ENCODE measurements at regions not wholly inside any gene's neighbourhood (a gene's known extent, or its start where the extent isn't known, plus 50 kb on each side); places are given as distances from the start of the nearest gene placed in this dataset.
"Not testable (repeated sequence)": the region's sequence is repeated elsewhere in the genome, so short reads cannot be mapped to it uniquely, and the experiment has no call there.

DNA sequence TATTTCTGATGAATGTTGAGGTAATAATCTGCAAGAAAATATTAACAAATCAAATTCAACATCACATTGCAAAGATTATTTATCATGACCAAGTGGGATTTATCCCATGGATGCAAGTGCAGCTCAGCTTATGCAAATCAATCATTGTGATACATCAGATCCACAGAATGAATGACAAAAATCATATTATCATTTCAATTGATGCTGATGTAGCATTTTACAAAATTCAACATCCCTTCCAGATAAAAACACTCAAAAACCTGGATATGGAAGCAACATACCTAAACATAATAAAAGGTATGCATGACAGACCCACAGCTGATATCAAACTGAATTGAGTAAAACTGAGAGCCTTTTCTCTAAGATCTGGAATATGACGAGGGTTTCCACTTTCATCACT is 1915.4 kb downstream of the ARAP2 start:
- ATAC-seq (replicated peaks; ENCODE audit: extremely low read depth, poor library complexity, severe bottlenecking): no peak

GRCh38 chr4:34335156-34335555 is 1909.2 kb downstream of the ARAP2 start:
- not testable (repeated sequence) for H3K27ac Mint-ChIP-seq (ENCODE audit: low read depth); H3K4me3 Mint-ChIP-seq; H3K4me1 Mint-ChIP-seq; H3K27me3 Mint-ChIP-seq; H3K36me3 Mint-ChIP-seq (ENCODE audit: insufficient read depth); ATAC-seq (replicated peaks; ENCODE audit: extremely low read depth, poor library complexity, severe bottlenecking); H3K9me3 Mint-ChIP-seq; DNase-seq (ENCODE audit: low spot score in 2 of 2)

More for the DNA sequence above, 1915.4 kb downstream of the ARAP2 start:
- H3K27me3 Mint-ChIP-seq: no peaks in the 10 kb centered on the region
- no peaks in the 10 kb centered on the region for H3K4me1 Mint-ChIP-seq
- peaks cover 29% of the 10 kb centered on the region for H3K9me3 Mint-ChIP-seq
- H3K4me3 Mint-ChIP-seq: no peak overlapping the region
- H3K27ac Mint-ChIP-seq (ENCODE audit: low read depth): no peak overlapping the region
- no peaks in the 10 kb centered on the region for H3K36me3 Mint-ChIP-seq (ENCODE audit: insufficient read depth)
- DNase-seq (ENCODE audit: low spot score in 2 of 2): no peak

GRCh38 chr4:34335556-34335955 is 1908.8 kb downstream of the ARAP2 start:
- H3K4me1 Mint-ChIP-seq; H3K27me3 Mint-ChIP-seq; H3K27ac Mint-ChIP-seq (ENCODE audit: low read depth); H3K36me3 Mint-ChIP-seq (ENCODE audit: insufficient read depth); H3K4me3 Mint-ChIP-seq; DNase-seq (ENCODE audit: low spot score in 2 of 2); ATAC-seq (replicated peaks; ENCODE audit: extremely low read depth, poor library complexity, severe bottlenecking); H3K9me3 Mint-ChIP-seq: not testable (repeated sequence)

GRCh38 chr4:34362654-34363053 is 1881.7 kb downstream of the ARAP2 start:
- Mint-ChIP-seq H3K36me3 (ENCODE audit: insufficient read depth) (no peaks in the 10 kb centered on the region), H3K27me3 (no peaks in the 10 kb centered on the region), H3K27ac (ENCODE audit: low read depth) (no peak overlapping the region), H3K4me1 (no peaks in the 10 kb centered on the region), H3K4me3 (no peak overlapping the region), H3K9me3 (peaks cover 26% of the 10 kb centered on the region)
- DNase-seq (ENCODE audit: low spot score in 2 of 2): no peak
- no peak for ATAC-seq (replicated peaks; ENCODE audit: extremely low read depth, poor library complexity, severe bottlenecking)

GRCh38 chr4:34363842-34364241 is 1880.5 kb downstream of the ARAP2 start:
- no peaks in the 10 kb centered on the region for H3K36me3 Mint-ChIP-seq (ENCODE audit: insufficient read depth)
- ATAC-seq (replicated peaks; ENCODE audit: extremely low read depth, poor library complexity, severe bottlenecking) (no peak), DNase-seq (ENCODE audit: low spot score in 2 of 2) (no peak)
- H3K4me1 Mint-ChIP-seq: no peaks in the 10 kb centered on the region
- H3K27me3 Mint-ChIP-seq: no peaks in the 10 kb centered on the region
- H3K27ac Mint-ChIP-seq (ENCODE audit: low read depth): no peak overlapping the region
- H3K4me3 Mint-ChIP-seq: no peak overlapping the region
- H3K9me3 Mint-ChIP-seq: peaks cover 20% of the 10 kb centered on the region

GRCh38 chr4:34365946-34366345 is 1878.4 kb downstream of the ARAP2 start:
- DNase-seq (ENCODE audit: low spot score in 2 of 2) (no peak), ATAC-seq (replicated peaks; ENCODE audit: extremely low read depth, poor library complexity, severe bottlenecking) (no peak)
- Mint-ChIP-seq H3K4me3 (no peak overlapping the region), H3K36me3 (ENCODE audit: insufficient read depth) (no peaks in the 10 kb centered on the region), H3K9me3 (peaks cover 29% of the 10 kb centered on the region), H3K27ac (ENCODE audit: low read depth) (no peak overlapping the region), H3K4me1 (no peaks in the 10 kb centered on the region), H3K27me3 (no peaks in the 10 kb centered on the region)

GRCh38 chr4:34371676-34372075 is 1872.6 kb downstream of the ARAP2 start:
- DNase-seq (ENCODE audit: low spot score in 2 of 2) (no peak), ATAC-seq (replicated peaks; ENCODE audit: extremely low read depth, poor library complexity, severe bottlenecking) (no peak)
- no peaks in the 10 kb centered on the region for H3K27me3 Mint-ChIP-seq
- H3K9me3 Mint-ChIP-seq: peaks cover 17% of the 10 kb centered on the region
- no peak overlapping the region for H3K27ac Mint-ChIP-seq (ENCODE audit: low read depth)
- no peaks in the 10 kb centered on the region for H3K4me1 Mint-ChIP-seq
- no peak overlapping the region for H3K4me3 Mint-ChIP-seq
- no peaks in the 10 kb centered on the region for H3K36me3 Mint-ChIP-seq (ENCODE audit: insufficient read depth)

GRCh38 chr4:34372815-34373214 is 1871.5 kb downstream of the ARAP2 start:
- Mint-ChIP-seq H3K27ac (ENCODE audit: low read depth) (no peak overlapping the region), H3K4me1 (no peaks in the 10 kb centered on the region), H3K27me3 (no peaks in the 10 kb centered on the region), H3K9me3 (peaks cover 17% of the 10 kb centered on the region), H3K4me3 (no peak overlapping the region), H3K36me3 (ENCODE audit: insufficient read depth) (no peaks in the 10 kb centered on the region)
- DNase-seq (ENCODE audit: low spot score in 2 of 2) (no peak), ATAC-seq (replicated peaks; ENCODE audit: extremely low read depth, poor library complexity, severe bottlenecking) (no peak)

DNA sequence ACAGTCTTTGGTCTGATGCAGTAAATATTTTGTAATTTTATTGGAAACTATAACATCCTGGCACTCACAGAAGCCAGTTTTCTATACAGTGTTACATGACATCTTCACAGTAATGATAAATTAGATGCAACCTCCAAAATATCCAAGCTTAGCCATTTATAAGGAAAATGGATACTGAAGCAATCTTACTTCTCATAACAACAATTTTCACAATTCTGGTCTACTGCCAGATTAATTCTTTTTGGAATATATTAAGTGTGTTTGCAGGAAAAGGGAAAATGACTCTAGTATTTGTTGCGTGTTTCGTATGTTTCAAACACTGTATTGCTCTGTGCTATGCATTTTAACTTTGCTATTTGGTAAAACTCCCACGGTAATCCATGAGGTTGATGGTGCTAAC is 1870.9 kb downstream of the ARAP2 start:
- DNase-seq (ENCODE audit: low spot score in 2 of 2) (no peak), ATAC-seq (replicated peaks; ENCODE audit: extremely low read depth, poor library complexity, severe bottlenecking) (no peak)
- no peak overlapping the region for H3K27ac Mint-ChIP-seq (ENCODE audit: low read depth)
- H3K4me1 Mint-ChIP-seq: no peaks in the 10 kb centered on the region
- no peaks in the 10 kb centered on the region for H3K36me3 Mint-ChIP-seq (ENCODE audit: insufficient read depth)
- H3K9me3 Mint-ChIP-seq: peaks cover 17% of the 10 kb centered on the region
- no peaks in the 10 kb centered on the region for H3K27me3 Mint-ChIP-seq
- H3K4me3 Mint-ChIP-seq: no peak overlapping the region

GRCh38 chr4:34412233-34412632 is 1832.1 kb downstream of the ARAP2 start:
- H3K4me3 Mint-ChIP-seq: no peak overlapping the region
- no peaks in the 10 kb centered on the region for H3K27me3 Mint-ChIP-seq
- peaks cover 39% of the 10 kb centered on the region for H3K9me3 Mint-ChIP-seq
- H3K36me3 Mint-ChIP-seq (ENCODE audit: insufficient read depth): no peaks in the 10 kb centered on the region
- ATAC-seq (replicated peaks; ENCODE audit: extremely low read depth, poor library complexity, severe bottlenecking): no peak
- no peak for DNase-seq (ENCODE audit: low spot score in 2 of 2)
- H3K4me1 Mint-ChIP-seq: no peaks in the 10 kb centered on the region
- H3K27ac Mint-ChIP-seq (ENCODE audit: low read depth): no peak overlapping the region

GRCh38 chr4:34412911-34413310 is 1831.4 kb downstream of the ARAP2 start:
- Mint-ChIP-seq H3K9me3 (peaks cover 42% of the 10 kb centered on the region), H3K4me3 (no peak overlapping the region), H3K4me1 (no peaks in the 10 kb centered on the region), H3K36me3 (ENCODE audit: insufficient read depth) (no peaks in the 10 kb centered on the region), H3K27me3 (no peaks in the 10 kb centered on the region), H3K27ac (ENCODE audit: low read depth) (no peak overlapping the region)
- DNase-seq (ENCODE audit: low spot score in 2 of 2): no peak
- no peak for ATAC-seq (replicated peaks; ENCODE audit: extremely low read depth, poor library complexity, severe bottlenecking)

DNA sequence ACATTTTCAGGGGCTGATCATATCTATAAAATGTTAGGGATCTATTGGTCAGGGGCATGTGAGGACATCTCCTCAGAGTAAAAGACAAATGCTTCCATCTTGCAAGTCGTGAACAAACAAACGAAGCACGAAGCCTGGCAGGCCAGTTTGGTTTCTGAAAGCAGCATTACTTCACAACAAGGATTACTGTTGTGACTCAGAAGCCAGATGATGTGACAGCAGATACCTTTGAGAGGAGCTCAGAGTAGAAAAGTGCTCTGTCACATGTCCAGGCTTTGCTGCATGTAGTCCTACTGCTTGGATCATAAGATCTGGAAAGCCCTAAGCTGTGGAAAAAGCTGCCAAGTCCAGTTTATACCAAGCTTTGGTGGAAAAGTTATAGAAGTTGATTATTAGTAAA is 1827.2 kb downstream of the ARAP2 start:
- ATAC-seq (replicated peaks; ENCODE audit: extremely low read depth, poor library complexity, severe bottlenecking) (no peak), DNase-seq (ENCODE audit: low spot score in 2 of 2) (no peak)
- H3K9me3 Mint-ChIP-seq: peaks cover 23% of the 10 kb centered on the region
- no peak overlapping the region for H3K27ac Mint-ChIP-seq (ENCODE audit: low read depth)
- no peak overlapping the region for H3K4me3 Mint-ChIP-seq
- no peaks in the 10 kb centered on the region for H3K36me3 Mint-ChIP-seq (ENCODE audit: insufficient read depth)
- no peaks in the 10 kb centered on the region for H3K27me3 Mint-ChIP-seq
- H3K4me1 Mint-ChIP-seq: no peaks in the 10 kb centered on the region

GRCh38 chr4:34419871-34420270 is 1824.4 kb downstream of the ARAP2 start:
- no peak for ATAC-seq (replicated peaks; ENCODE audit: extremely low read depth, poor library complexity, severe bottlenecking)
- H3K4me1 Mint-ChIP-seq: no peaks in the 10 kb centered on the region
- DNase-seq (ENCODE audit: low spot score in 2 of 2): no peak
- no peak overlapping the region for H3K4me3 Mint-ChIP-seq
- H3K27ac Mint-ChIP-seq (ENCODE audit: low read depth): no peak overlapping the region
- peaks cover 15% of the 10 kb centered on the region for H3K9me3 Mint-ChIP-seq
- no peaks in the 10 kb centered on the region for H3K27me3 Mint-ChIP-seq
- no peaks in the 10 kb centered on the region for H3K36me3 Mint-ChIP-seq (ENCODE audit: insufficient read depth)
